Smooth muscle cell (in vitro differentiated cells): ENCODE measurements at regions not wholly inside any gene's neighbourhood (a gene's known extent, or its start where the extent isn't known, plus 50 kb on each side); places are given as distances from the start of the nearest gene placed in this dataset.

Experiments
- DNase-seq: peaks from one replicate; lab custom pipeline; 2025; ENCODE audit not compliant: unreplicated experiment; lab: John Stamatoyannopoulos, UW
- H2AFZ ChIP-seq: fragments of 200-600 bp; sonication (generic); 2 replicates; pipeline ENCODE4 v1.6.0; 2016; ENCODE audit warnings: antibody characterized with exemption, low read depth, mild to moderate bottlenecking
- H3F3A ChIP-seq: fragments of 200-600 bp; sonication (generic); 2 replicates; pipeline ENCODE4 v1.6.0; 2017; ENCODE audit warnings: antibody characterized with exemption, low read depth
- H3K27ac ChIP-seq: fragments of 200-600 bp; sonication (generic); 2 replicates; pipeline ENCODE4 v1.5.1; 2016; ENCODE audit warnings: low read depth, mild to moderate bottlenecking
- H3K27me3 ChIP-seq: fragments of 200-600 bp; sonication (generic); 2 replicates; pipeline ENCODE4 v1.6.1; 2016; ENCODE audit warnings: low read depth, mild to moderate bottlenecking
- H3K36me3 ChIP-seq: fragments of 200-600 bp; sonication (generic); 2 replicates; pipeline ENCODE4 v1.5.1; 2016; ENCODE audit warnings: low read depth
- H3K4me1 ChIP-seq: fragments of 200-600 bp; sonication (generic); 2 replicates; pipeline ENCODE4 v1.5.1; 2016; ENCODE audit warnings: low read depth
- H3K4me2 ChIP-seq: fragments of 200-600 bp; sonication (generic); 2 replicates; pipeline ENCODE4 v1.6.0; 2016; ENCODE audit warnings: mild to moderate bottlenecking
- H3K4me3 ChIP-seq: fragments of 200-600 bp; sonication (generic); 2 replicates; pipeline ENCODE4 v1.5.1; 2016; ENCODE audit warnings: mild to moderate bottlenecking
- H3K79me2 ChIP-seq: fragments of 200-600 bp; sonication (generic); 2 replicates; pipeline ENCODE4 v1.6.0; 2016; ENCODE audit warnings: low read depth, mild to moderate bottlenecking
- H3K9ac ChIP-seq: fragments of 200-600 bp; sonication (generic); 2 replicates; pipeline ENCODE4 v1.6.0; 2016; ENCODE audit warnings: low read depth
- H3K9me3 ChIP-seq: fragments of 200-600 bp; sonication (generic); replicated peaks from 2 replicates; pipeline ENCODE4 v1.5.1; 2016; ENCODE audit warnings: low read depth
- H4K20me1 ChIP-seq: fragments of 200-600 bp; sonication (generic); 2 replicates; pipeline ENCODE4 v1.6.0; 2016; ENCODE audit warnings: low read depth
- CTCF ChIP-seq: fragments of 200-600 bp; sonication (generic); IDR thresholded peaks from 2 replicates; pipeline ENCODE4 v1.5.1; 2017; ENCODE audit warnings: borderline replicate concordance, mild to moderate bottlenecking, antibody characterized with exemption; ENCODE audit not compliant: insufficient read depth, poor library complexity, severe bottlenecking
- WGBS: methylation state at CpG from one replicate; pipeline ENCODE4 v1.1.7; 2016; ENCODE audit warnings: low lambda C conversion rate; 5-methylcytosine and 5-hydroxymethylcytosine counted together

GRCh38 chr12:47373554-47374150, 293.9 kb upstream of the AMIGO2 start:
- DNase-seq = no peak
- Histone ChIP-seq H3K9me3 (no peaks in the 10 kb centered on the region), H3K27ac (no peak overlapping the region), H3K4me2 (no peak overlapping the region), H3K27me3 (no peaks in the 10 kb centered on the region), H3K4me3 (no peak overlapping the region), H2AFZ (no peak overlapping the region), H4K20me1 (no peaks in the 10 kb centered on the region), H3F3A (peaks cover 14% of the 10 kb centered on the region), H3K36me3 (no peaks in the 10 kb centered on the region), H3K9ac (no peak overlapping the region), H3K4me1 (peaks cover 2% of the 10 kb centered on the region), H3K79me2 (no peaks in the 10 kb centered on the region)
- TF ChIP-seq CTCF = no peak
- 100% methylated on average over 1 of the region's 1 CpG for WGBS

GRCh38 chr12:47370421-47370820, 290.7 kb upstream of the AMIGO2 start:
- H3K27me3 ChIP-seq = no peaks in the 10 kb centered on the region
- no peak overlapping the region for H3K4me2 ChIP-seq
- no peaks in the 10 kb centered on the region for H3F3A ChIP-seq
- H3K27ac ChIP-seq = no peak overlapping the region
- H3K9ac ChIP-seq = no peak overlapping the region
- H2AFZ ChIP-seq = no peak overlapping the region
- 68% methylated on average over 4 of the region's 4 CpGs for WGBS
- TF ChIP-seq CTCF = no peak
- no peaks in the 10 kb centered on the region for H4K20me1 ChIP-seq
- H3K9me3 ChIP-seq = no peaks in the 10 kb centered on the region
- no peak for DNase-seq
- H3K4me3 ChIP-seq = no peak overlapping the region
- H3K79me2 ChIP-seq = no peaks in the 10 kb centered on the region
- H3K4me1 ChIP-seq = no peaks in the 10 kb centered on the region
- H3K36me3 ChIP-seq = no peaks in the 10 kb centered on the region

GRCh38 chr12:47369085-47369484, 289.3 kb upstream of the AMIGO2 start:
- Histone ChIP-seq H4K20me1 (no peaks in the 10 kb centered on the region), H3K27ac (no peak overlapping the region), H3K27me3 (no peaks in the 10 kb centered on the region), H3K4me2 (no peak overlapping the region), H3K79me2 (no peaks in the 10 kb centered on the region), H2AFZ (no peak overlapping the region), H3F3A (no peaks in the 10 kb centered on the region), H3K4me1 (no peaks in the 10 kb centered on the region), H3K36me3 (no peaks in the 10 kb centered on the region), H3K9me3 (no peaks in the 10 kb centered on the region), H3K9ac (no peak overlapping the region), H3K4me3 (no peak overlapping the region)
- DNase-seq = no peak
- 96% methylated on average over 4 of the region's 4 CpGs for WGBS
- TF ChIP-seq CTCF = no peak

GRCh38 chr12:47367912-47368537, 288.3 kb upstream of the AMIGO2 start:
- no peak for TF ChIP-seq CTCF
- H3K4me1 ChIP-seq = no peaks in the 10 kb centered on the region
- no peaks in the 10 kb centered on the region for H3K36me3 ChIP-seq
- H3K4me2 ChIP-seq = no peak overlapping the region
- H3K4me3 ChIP-seq = no peak overlapping the region
- no peak overlapping the region for H3K9ac ChIP-seq
- no peaks in the 10 kb centered on the region for H3K27me3 ChIP-seq
- 64% methylated on average over 6 of the region's 6 CpGs for WGBS
- no peak overlapping the region for H3K27ac ChIP-seq
- H3K9me3 ChIP-seq = no peaks in the 10 kb centered on the region
- no peaks in the 10 kb centered on the region for H3K79me2 ChIP-seq
- no peaks in the 10 kb centered on the region for H3F3A ChIP-seq
- H4K20me1 ChIP-seq = no peaks in the 10 kb centered on the region
- DNase-seq = no peak
- no peak overlapping the region for H2AFZ ChIP-seq
